ENCODE measurements at regions not wholly inside any gene's neighbourhood (a gene's known extent, or its start where the extent isn't known, plus 50 kb on each side); places are given as distances from the start of the nearest gene placed in this dataset.

GRCh38 chr10:42997849-42998165 is 79.1 kb upstream of the RET start:
- no peak overlapping the region for H2AK5ac ChIP-seq (ENCODE audit: insufficient read length, low read length)
- H3T11ph ChIP-seq (ENCODE audit: low read length): no peak overlapping the region
- H2AFZ ChIP-seq (ENCODE audit: low read length): no peak overlapping the region
- TF ChIP-seq, protein P1, sequence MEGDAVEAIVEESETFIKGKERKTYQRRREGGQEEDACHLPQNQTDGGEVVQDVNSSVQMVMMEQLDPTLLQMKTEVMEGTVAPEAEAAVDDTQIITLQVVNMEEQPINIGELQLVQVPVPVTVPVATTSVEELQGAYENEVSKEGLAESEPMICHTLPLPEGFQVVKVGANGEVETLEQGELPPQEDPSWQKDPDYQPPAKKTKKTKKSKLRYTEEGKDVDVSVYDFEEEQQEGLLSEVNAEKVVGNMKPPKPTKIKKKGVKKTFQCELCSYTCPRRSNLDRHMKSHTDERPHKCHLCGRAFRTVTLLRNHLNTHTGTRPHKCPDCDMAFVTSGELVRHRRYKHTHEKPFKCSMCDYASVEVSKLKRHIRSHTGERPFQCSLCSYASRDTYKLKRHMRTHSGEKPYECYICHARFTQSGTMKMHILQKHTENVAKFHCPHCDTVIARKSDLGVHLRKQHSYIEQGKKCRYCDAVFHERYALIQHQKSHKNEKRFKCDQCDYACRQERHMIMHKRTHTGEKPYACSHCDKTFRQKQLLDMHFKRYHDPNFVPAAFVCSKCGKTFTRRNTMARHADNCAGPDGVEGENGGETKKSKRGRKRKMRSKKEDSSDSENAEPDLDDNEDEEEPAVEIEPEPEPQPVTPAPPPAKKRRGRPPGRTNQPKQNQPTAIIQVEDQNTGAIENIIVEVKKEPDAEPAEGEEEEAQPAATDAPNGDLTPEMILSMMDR (conservative IDR thresholded peaks at IDR 0.05): no peak
- H3K18ac ChIP-seq (ENCODE audit: insufficient read length, low read depth, low read length): no peak overlapping the region
- no peak overlapping the region for H3K56ac ChIP-seq (ENCODE audit: insufficient read length, low read depth, low read length)
- no peak overlapping the region for H3K14ac ChIP-seq (ENCODE audit: insufficient read depth, low read length)
- no peak overlapping the region; a peak in 1 of 7 replicates for H3K27ac Mint-ChIP-seq
- no CpG with 5 or more reads among the region's 4 CpGs for WGBS (ENCODE audit: extremely low coverage, insufficient read length, low lambda C conversion rate)
- no peaks in the 10 kb centered on the region for H3K23me2 ChIP-seq (ENCODE audit: insufficient read length, low read depth, low read length, poor library complexity, severe bottlenecking)
- no peak overlapping the region for H2BK5ac ChIP-seq (ENCODE audit: insufficient read length, low read length)
- DNase-seq: no peak
- no peak overlapping the region for H3K27ac ChIP-seq (ENCODE audit: insufficient read length, low read depth, low read length)
- no peak overlapping the region for H3K9ac ChIP-seq (ENCODE audit: extremely low read depth, insufficient read length, low read length)
- no peak overlapping the region for H3K4me3 Mint-ChIP-seq
- no peak overlapping the region for H2BK120ac ChIP-seq (ENCODE audit: low read depth, low read length, poor library complexity, severe bottlenecking)
- H4K5ac ChIP-seq (ENCODE audit: insufficient read length, low read depth, low read length): no peak overlapping the region
- no peaks in the 10 kb centered on the region for H4K20me1 ChIP-seq (ENCODE audit: control insufficient read depth, insufficient read depth, insufficient read length)
- no peak overlapping the region for H4K91ac ChIP-seq (ENCODE audit: insufficient read length, low read depth, low read length)
- H4K8ac ChIP-seq (replicated peaks; ENCODE audit: insufficient read length, low read depth, low read length): no peak overlapping the region
- no peaks in the 10 kb centered on the region; the same call in none of the 2 replicates for H3K27me3 Mint-ChIP-seq (ENCODE audit: low read depth)
- H2BK15ac ChIP-seq (ENCODE audit: low read depth, low read length): no peak overlapping the region
- H3K4me2 ChIP-seq (ENCODE audit: insufficient read depth, insufficient read length, low read length): no peak overlapping the region
- no peak overlapping the region for H3K23ac ChIP-seq (ENCODE audit: insufficient read length, low read depth, low read length)
- H3K27me3 ChIP-seq (ENCODE audit: insufficient read depth, low read length): no peaks in the 10 kb centered on the region
- H2BK12ac ChIP-seq (ENCODE audit: insufficient read length, low read depth, low read length): no peak overlapping the region
- no peaks in the 10 kb centered on the region for H3K79me1 ChIP-seq (ENCODE audit: insufficient read depth, low read depth, low read length, poor library complexity, severe bottlenecking)
- H3K4me1 ChIP-seq (ENCODE audit: insufficient read depth, low read length): no peaks in the 10 kb centered on the region
- no peaks in the 10 kb centered on the region for H3K9me3 ChIP-seq (ENCODE audit: control insufficient read depth, low read depth, low read length)
- H3K79me2 ChIP-seq (ENCODE audit: insufficient read depth, low read length): no peaks in the 10 kb centered on the region
- H3K4ac ChIP-seq (ENCODE audit: low read depth, low read length): no peak overlapping the region
- H2BK20ac ChIP-seq (ENCODE audit: low read depth, low read length, poor library complexity, severe bottlenecking): no peak overlapping the region
- no peaks in the 10 kb centered on the region for H3K4me1 Mint-ChIP-seq
- no peaks in the 10 kb centered on the region for H3K36me3 Mint-ChIP-seq (ENCODE audit: insufficient read depth in 1 of 3, low read depth in 3 of 3)
- H3K9me3 Mint-ChIP-seq: no peaks in the 10 kb centered on the region; a peak in 1 of 5 replicates

Data from H9 (cell line).